CD14-positive monocyte (primary cell): ENCODE measurements at regions not wholly inside any gene's neighbourhood (a gene's known extent, or its start where the extent isn't known, plus 50 kb on each side); places are given as distances from the start of the nearest gene placed in this dataset.

Experiments used
- DNase-seq, 3 donors: peaks; one replicate each; pipeline ENCODE4 v3.0.0-alpha.2; 2011 to 2022
- H2AFZ ChIP-seq: 2 replicates; pipeline ENCODE4 v1.6.0; 2012; ENCODE audit warnings: mild to moderate bottlenecking, low read depth, low read length, inconsistent platforms; ENCODE audit not compliant: insufficient read depth, poor library complexity, severe bottlenecking
- H3K27ac ChIP-seq, 2 donors: 1 replicate in 1 of 2; 2 replicates in 1 of 2; pipeline ENCODE4 v1.5.1; 2012 to 2013; ENCODE audit warnings: low read length in 2 of 2, control low read depth in 1 of 2, inconsistent platforms in 1 of 2, low read depth in 1 of 2, mild to moderate bottlenecking in 1 of 2
- H3K27me3 ChIP-seq, 2 donors: one replicate each; pipeline versions ENCODE4 v1.6.0 to v1.6.1; 2011 to 2013; ENCODE audit warnings: low read length in 2 of 2; ENCODE audit not compliant: control insufficient read depth in 2 of 2, insufficient read depth in 2 of 2
- H3K36me3 ChIP-seq, 2 donors: replicated peaks in 1 of 2; 1 replicate in 1 of 2; 2 replicates in 1 of 2; pipeline versions ENCODE4 v1.5.1 to v1.6.1; 2012 to 2013; ENCODE audit warnings: low read length in 2 of 2, control low read depth in 1 of 2, inconsistent platforms in 1 of 2, mild to moderate bottlenecking in 1 of 2; ENCODE audit not compliant: insufficient read depth in 2 of 2, control insufficient read depth in 1 of 2
- H3K4me1 ChIP-seq, 2 donors: 1 replicate in 1 of 2; 2 replicates in 1 of 2; pipeline versions ENCODE4 v1.5.1 to v1.6.1; 2012 to 2013; ENCODE audit warnings: low read length in 2 of 2, control low read depth in 1 of 2, inconsistent platforms in 1 of 2, mild to moderate bottlenecking in 1 of 2, moderate library complexity in 1 of 2; ENCODE audit not compliant: insufficient read depth in 2 of 2, control insufficient read depth in 1 of 2
- H3K4me2 ChIP-seq: replicated peaks from 2 replicates; pipeline ENCODE3; 2012; ENCODE audit warnings: low read length, moderate library complexity, mild to moderate bottlenecking; ENCODE audit not compliant: poor library complexity, severe bottlenecking; ENCODE audit errors: extremely low read depth
- H3K4me3 ChIP-seq, 3 experiments: fragments of 200-600 bp in 1 of 3; sonication (generic) in 1 of 3; replicated peaks in 1 of 3; 1 replicate in 2 of 3; 2 replicates in 1 of 3; pipeline ENCODE4 v1.5.1; 2011 to 2013; ENCODE audit warnings: low read length in 3 of 3, mild to moderate bottlenecking in 3 of 3, control low read depth in 2 of 3, low read depth in 2 of 3, inconsistent platforms in 1 of 3, moderate library complexity in 1 of 3
- H3K79me2 ChIP-seq: 2 replicates; pipeline ENCODE4 v1.6.0; 2012; ENCODE audit warnings: mild to moderate bottlenecking, control low read depth, inconsistent platforms, low read length, moderate library complexity; ENCODE audit not compliant: insufficient read depth
- H3K9ac ChIP-seq: 2 replicates; pipeline ENCODE4 v1.6.0; 2017; ENCODE audit warnings: low read length, mild to moderate bottlenecking; ENCODE audit not compliant: insufficient read depth, poor library complexity, severe bottlenecking
- H3K9me3 ChIP-seq, 2 donors: replicated peaks in 1 of 2; 1 replicate in 1 of 2; 2 replicates in 1 of 2; pipeline versions ENCODE4 v1.5.1 to v1.6.1; 2012 to 2013; ENCODE audit warnings: low read length in 2 of 2, control low read depth in 1 of 2; ENCODE audit not compliant: control insufficient read depth in 1 of 2, insufficient read depth in 1 of 2
- H4K20me1 ChIP-seq: 2 replicates; pipeline ENCODE4 v1.6.0; 2012; ENCODE audit warnings: mild to moderate bottlenecking, low read length, control low read depth, moderate library complexity; ENCODE audit not compliant: insufficient read depth
- H3K27ac Mint-ChIP-seq, 7 donors: one replicate each; pipeline ENCODE4 v1.8.0; 2020; ENCODE audit warnings: mild to moderate bottlenecking in 7 of 7, mixed read lengths in 7 of 7, moderate library complexity in 6 of 7, inconsistent platforms in 2 of 7
- H3K27me3 Mint-ChIP-seq, 3 donors: one replicate each; pipeline ENCODE4 v1.8.0; 2021 to 2022; ENCODE audit warnings: low read depth in 3 of 3, mild to moderate bottlenecking in 3 of 3, mixed read lengths in 3 of 3, moderate library complexity in 3 of 3, inconsistent platforms in 1 of 3
- H3K36me3 Mint-ChIP-seq, 2 donors: one replicate each; pipeline ENCODE4 v1.8.0; 2020; ENCODE audit warnings: mixed read lengths in 2 of 2, inconsistent platforms in 1 of 2, mild to moderate bottlenecking in 1 of 2
- H3K4me1 Mint-ChIP-seq: one replicate; pipeline ENCODE4 v1.8.0; 2020; ENCODE audit warnings: mild to moderate bottlenecking, mixed read lengths
- H3K4me3 Mint-ChIP-seq, 2 donors: one replicate each; pipeline ENCODE4 v1.8.0; 2020; ENCODE audit warnings: mild to moderate bottlenecking in 2 of 2, mixed read lengths in 2 of 2, moderate library complexity in 1 of 2
- H3K9me3 Mint-ChIP-seq, 7 donors: one replicate each; pipeline ENCODE4 v1.8.0; 2020 to 2022; ENCODE audit warnings: mixed read lengths in 7 of 7, mild to moderate bottlenecking in 6 of 7, moderate library complexity in 6 of 7, inconsistent platforms in 2 of 7
- WGBS: methylation state at CpG from one replicate; pipeline ENCODE4 v1.1.5; 2013; ENCODE audit warnings: missing lambda C conversion rate; ENCODE audit not compliant: insufficient coverage; 5-methylcytosine and 5-hydroxymethylcytosine counted together
- intact Hi-C, 2 donors: fragments of 100-400 bp; cut with micrococcal nuclease; formaldehyde crosslinking; loops; one replicate each; pipeline versions ENCODE4 v1.15.0 to v1.15.1; 2023
- TF ChIP-seq, protein P1 (sequence below): fragments of 200-600 bp; IDR thresholded peaks from one replicate; pipeline ENCODE4 v1.8.0; 2022; ENCODE audit warnings: antibody characterized with exemption, mild to moderate bottlenecking

DNA sequence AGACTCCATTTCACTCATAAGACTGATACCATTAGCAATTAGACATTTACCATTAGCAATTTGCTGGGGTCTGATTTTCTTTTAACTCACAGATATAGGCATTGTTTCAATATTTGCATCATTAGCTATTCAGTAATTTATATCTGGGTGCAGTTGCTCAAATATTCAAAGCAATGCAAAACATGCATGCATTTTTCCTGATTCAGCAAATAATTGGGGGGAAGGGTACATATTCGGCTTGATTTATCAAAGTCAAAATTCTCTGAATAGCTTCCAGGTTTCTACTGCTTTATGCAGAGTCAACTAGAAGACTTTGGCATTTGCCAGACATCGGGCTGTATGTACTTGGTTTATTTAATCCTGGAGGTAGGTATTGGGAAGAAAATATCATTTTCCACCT is 315.6 kb upstream of the NR2F2 start:
- no peaks in the 10 kb centered on the region for H3K4me1 Mint-ChIP-seq
- 90% methylated on average over 1 of the region's 2 CpGs for WGBS
- TF ChIP-seq, protein P1, sequence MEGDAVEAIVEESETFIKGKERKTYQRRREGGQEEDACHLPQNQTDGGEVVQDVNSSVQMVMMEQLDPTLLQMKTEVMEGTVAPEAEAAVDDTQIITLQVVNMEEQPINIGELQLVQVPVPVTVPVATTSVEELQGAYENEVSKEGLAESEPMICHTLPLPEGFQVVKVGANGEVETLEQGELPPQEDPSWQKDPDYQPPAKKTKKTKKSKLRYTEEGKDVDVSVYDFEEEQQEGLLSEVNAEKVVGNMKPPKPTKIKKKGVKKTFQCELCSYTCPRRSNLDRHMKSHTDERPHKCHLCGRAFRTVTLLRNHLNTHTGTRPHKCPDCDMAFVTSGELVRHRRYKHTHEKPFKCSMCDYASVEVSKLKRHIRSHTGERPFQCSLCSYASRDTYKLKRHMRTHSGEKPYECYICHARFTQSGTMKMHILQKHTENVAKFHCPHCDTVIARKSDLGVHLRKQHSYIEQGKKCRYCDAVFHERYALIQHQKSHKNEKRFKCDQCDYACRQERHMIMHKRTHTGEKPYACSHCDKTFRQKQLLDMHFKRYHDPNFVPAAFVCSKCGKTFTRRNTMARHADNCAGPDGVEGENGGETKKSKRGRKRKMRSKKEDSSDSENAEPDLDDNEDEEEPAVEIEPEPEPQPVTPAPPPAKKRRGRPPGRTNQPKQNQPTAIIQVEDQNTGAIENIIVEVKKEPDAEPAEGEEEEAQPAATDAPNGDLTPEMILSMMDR, result no peak

DNA sequence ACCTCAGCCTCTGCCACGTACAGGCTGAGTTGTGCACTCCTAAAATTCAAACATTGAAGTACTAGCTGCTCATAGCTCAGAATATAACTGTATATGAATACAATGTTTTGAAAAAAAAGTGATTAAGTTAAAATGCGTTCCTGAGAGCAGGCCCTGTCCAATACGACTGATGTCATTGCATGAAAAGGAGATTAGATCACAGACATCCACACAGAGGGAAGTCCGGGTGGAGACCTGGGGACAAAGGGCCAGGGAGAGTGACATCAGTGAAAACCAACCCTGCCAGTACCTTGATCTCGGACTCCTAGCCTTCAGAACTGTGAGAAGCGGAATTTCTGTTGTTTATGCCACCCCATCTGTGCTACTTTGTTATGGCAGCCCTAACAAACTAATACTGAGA is 311.4 kb upstream of the NR2F2 start:
- no peak overlapping the region for H3K4me3 Mint-ChIP-seq
- Histone ChIP-seq H4K20me1 (no peaks in the 10 kb centered on the region), H3K36me3 (no peaks in the 10 kb centered on the region), H3K79me2 (no peaks in the 10 kb centered on the region), H2AFZ (no peak overlapping the region), H3K27ac (no peak overlapping the region), H3K27me3 (no peaks in the 10 kb centered on the region), H3K9me3 (no peaks in the 10 kb centered on the region), H3K4me3 (no peak overlapping the region), H3K4me1 (no peaks in the 10 kb centered on the region), H3K9ac (no peak overlapping the region), H3K4me2 (no peak overlapping the region)
- no peaks in the 10 kb centered on the region for H3K36me3 Mint-ChIP-seq
- no peak overlapping the region for H3K27ac Mint-ChIP-seq
- peaks cover 0 to 7% (median 4%) of the 10 kb centered on the region in 3 donors for H3K27me3 Mint-ChIP-seq
- WGBS, result 96% methylated on average over 3 of the region's 6 CpGs
- peaks cover 0 to 20% (median 3%) of the 10 kb centered on the region in 7 donors for H3K9me3 Mint-ChIP-seq
- H3K4me1 Mint-ChIP-seq, result no peaks in the 10 kb centered on the region
- DNase-seq, result no peak
- intact Hi-C loops, result no loop called here
- TF ChIP-seq, protein P1, result no peak

More for the DNA sequence above, 315.6 kb upstream of the NR2F2 start:
- Histone ChIP-seq H3K9ac (no peak overlapping the region), H3K27ac (no peak overlapping the region), H4K20me1 (no peaks in the 10 kb centered on the region), H3K79me2 (no peaks in the 10 kb centered on the region), H2AFZ (no peak overlapping the region), H3K4me2 (no peak overlapping the region), H3K4me3 (no peak overlapping the region), H3K9me3 (no peaks in the 10 kb centered on the region), H3K27me3 (no peaks in the 10 kb centered on the region), H3K36me3 (no peaks in the 10 kb centered on the region), H3K4me1 (no peaks in the 10 kb centered on the region)
- H3K9me3 Mint-ChIP-seq, result peaks cover 0 to 12% (median 4%) of the 10 kb centered on the region in 7 donors
- intact Hi-C loops, result no loop called here
- no peaks in the 10 kb centered on the region for H3K36me3 Mint-ChIP-seq
- H3K27me3 Mint-ChIP-seq, result peaks cover 0 to 11% (median 8%) of the 10 kb centered on the region in 3 donors
- no peak overlapping the region for H3K27ac Mint-ChIP-seq
- H3K4me3 Mint-ChIP-seq, result no peak overlapping the region
- DNase-seq, result no peak
